Neural crest cell (in vitro differentiated cells): ENCODE measurements at regions not wholly inside any gene's neighbourhood (a gene's known extent, or its start where the extent isn't known, plus 50 kb on each side); places are given as distances from the start of the nearest gene placed in this dataset.

ENCODE experiments used
- DNase-seq: peaks from one replicate; pipeline ENCODE4 v3.0.0; 2021; ENCODE audit warnings: low read depth, mixed read lengths, low spot score
- H3K27ac Mint-ChIP-seq: one replicate; pipeline ENCODE4 v1.8.0; 2021; ENCODE audit warnings: mild to moderate bottlenecking, mixed read lengths; ENCODE audit not compliant: unreplicated experiment
- H3K27me3 Mint-ChIP-seq: 2 replicates; pipeline ENCODE4 v1.8.0; 2021; ENCODE audit warnings: low read depth, mild to moderate bottlenecking, mixed read lengths
- H3K36me3 Mint-ChIP-seq: 2 replicates; pipeline ENCODE4 v1.8.0; 2021; ENCODE audit warnings: low read depth, mild to moderate bottlenecking, mixed read lengths
- H3K4me1 Mint-ChIP-seq: 2 replicates; pipeline ENCODE4 v1.8.0; 2021; ENCODE audit warnings: mixed read lengths
- H3K4me3 Mint-ChIP-seq: one replicate; pipeline ENCODE4 v1.8.0; 2021; ENCODE audit warnings: mild to moderate bottlenecking, mixed read lengths
- H3K9me3 Mint-ChIP-seq: 2 replicates; pipeline ENCODE4 v1.8.0; 2021; ENCODE audit warnings: mixed read lengths
- CTCF ChIP-seq: fragments of 200-600 bp; sonication (generic); conservative IDR thresholded peaks from 2 replicates; pipeline ENCODE4 v1.5.0; 2021; ENCODE audit warnings: antibody characterized with exemption, mild to moderate bottlenecking

GRCh38 chr15:62486041-62486440 lies 321.0 kb upstream of the C2CD4B start:
- Mint-ChIP-seq H3K9me3 (no peaks in the 10 kb centered on the region), H3K4me3 (no peak overlapping the region), H3K27ac (no peak overlapping the region), H3K27me3 (no peaks in the 10 kb centered on the region), H3K4me1 (peaks cover 35% of the 10 kb centered on the region), H3K36me3 (no peaks in the 10 kb centered on the region)
- no peak for TF ChIP-seq CTCF
- DNase-seq, result no peak

- peaks cover 32% of the 10 kb centered on the region for H3K4me1 Mint-ChIP-seq
- H3K36me3 Mint-ChIP-seq, result no peaks in the 10 kb centered on the region
- no peak for DNase-seq
- H3K27me3 Mint-ChIP-seq, result no peaks in the 10 kb centered on the region
- no peaks in the 10 kb centered on the region for H3K9me3 Mint-ChIP-seq
- TF ChIP-seq CTCF, result no peak
- H3K27ac Mint-ChIP-seq, result no peak overlapping the region
- H3K4me3 Mint-ChIP-seq, result no peak overlapping the region
Measured at GRCh38 chr15:62488387-62488786, 323.3 kb upstream of the C2CD4B start.

- no peak overlapping the region for H3K4me3 Mint-ChIP-seq
- no peaks in the 10 kb centered on the region for H3K27me3 Mint-ChIP-seq
- DNase-seq, result no peak
- peaks cover 35% of the 10 kb centered on the region for H3K4me1 Mint-ChIP-seq
- no peaks in the 10 kb centered on the region for H3K9me3 Mint-ChIP-seq
- H3K27ac Mint-ChIP-seq, result no peak overlapping the region
- TF ChIP-seq CTCF, result no peak
- H3K36me3 Mint-ChIP-seq, result no peaks in the 10 kb centered on the region
Measured at GRCh38 chr15:62491642-62492041, 326.6 kb upstream of the C2CD4B start.

- DNase-seq, result no peak
- Mint-ChIP-seq H3K4me3 (no peak overlapping the region), H3K27ac (no peak overlapping the region)
Measured at GRCh38 chr15:62492900-62493299, 327.8 kb upstream of the C2CD4B start.

GRCh38 chr15:62494197-62494596 lies 329.1 kb upstream of the C2CD4B start:
- no peak for DNase-seq
- H3K4me3 Mint-ChIP-seq, result no peak overlapping the region
- peaks cover 31% of the 10 kb centered on the region for H3K4me1 Mint-ChIP-seq
- no peak overlapping the region for H3K27ac Mint-ChIP-seq
- TF ChIP-seq CTCF, result no peak
- H3K27me3 Mint-ChIP-seq, result no peaks in the 10 kb centered on the region
- no peaks in the 10 kb centered on the region for H3K36me3 Mint-ChIP-seq
- no peaks in the 10 kb centered on the region for H3K9me3 Mint-ChIP-seq

More at GRCh38 chr15:62492900-62493299, 327.8 kb upstream of the C2CD4B start:
- Mint-ChIP-seq H3K4me1 (peaks cover 27% of the 10 kb centered on the region), H3K36me3 (no peaks in the 10 kb centered on the region), H3K9me3 (no peaks in the 10 kb centered on the region), H3K27me3 (no peaks in the 10 kb centered on the region)
- no peak for TF ChIP-seq CTCF
